ENCODE measurements at regions not wholly inside any gene's neighbourhood (a gene's known extent, or its start where the extent isn't known, plus 50 kb on each side); places are given as distances from the start of the nearest gene placed in this dataset.

- Histone ChIP-seq H3K14ac (ENCODE audit: insufficient read depth, low read length) (no peak overlapping the region), H2BK20ac (ENCODE audit: low read depth, low read length, poor library complexity, severe bottlenecking) (no peak overlapping the region), H3K23me2 (ENCODE audit: insufficient read length, low read depth, low read length, poor library complexity, severe bottlenecking) (no peaks in the 10 kb centered on the region), H4K8ac (replicated peaks; ENCODE audit: insufficient read length, low read depth, low read length) (no peak overlapping the region), H3K23ac (ENCODE audit: insufficient read length, low read depth, low read length) (no peak overlapping the region), H3K4ac (ENCODE audit: low read depth, low read length) (no peak overlapping the region), H4K5ac (ENCODE audit: insufficient read length, low read depth, low read length) (no peak overlapping the region), H3K4me2 (ENCODE audit: insufficient read depth, insufficient read length, low read length) (no peak overlapping the region), H2BK120ac (ENCODE audit: low read depth, low read length, poor library complexity, severe bottlenecking) (no peak overlapping the region), H3K4me1 (ENCODE audit: insufficient read depth, low read length) (no peaks in the 10 kb centered on the region), H3K9me3 (ENCODE audit: control insufficient read depth, low read depth, low read length) (peaks cover 5% of the 10 kb centered on the region), H3K56ac (ENCODE audit: insufficient read length, low read depth, low read length) (no peak overlapping the region), H3K27me3 (ENCODE audit: insufficient read depth, low read length) (no peaks in the 10 kb centered on the region), H4K91ac (ENCODE audit: insufficient read length, low read depth, low read length) (no peak overlapping the region), H3T11ph (ENCODE audit: low read length) (no peak overlapping the region), H2BK5ac (ENCODE audit: insufficient read length, low read length) (no peak overlapping the region), H3K79me2 (ENCODE audit: insufficient read depth, low read length) (no peaks in the 10 kb centered on the region), H2BK15ac (ENCODE audit: low read depth, low read length) (no peak overlapping the region), H3K9ac (ENCODE audit: extremely low read depth, insufficient read length, low read length) (no peak overlapping the region), H4K20me1 (ENCODE audit: control insufficient read depth, insufficient read depth, insufficient read length) (no peaks in the 10 kb centered on the region), H3K27ac (ENCODE audit: insufficient read length, low read depth, low read length) (no peak overlapping the region), H2BK12ac (ENCODE audit: insufficient read length, low read depth, low read length) (no peak overlapping the region), H3K18ac (ENCODE audit: insufficient read length, low read depth, low read length) (no peak overlapping the region), H3K79me1 (ENCODE audit: insufficient read depth, low read depth, low read length, poor library complexity, severe bottlenecking) (no peaks in the 10 kb centered on the region), H2AK5ac (ENCODE audit: insufficient read length, low read length) (no peak overlapping the region), H2AFZ (ENCODE audit: low read length) (no peak overlapping the region)
- WGBS (ENCODE audit: extremely low coverage, insufficient read length, low lambda C conversion rate): no CpG with 5 or more reads among the region's 2 CpGs
- Mint-ChIP-seq H3K9me3 (peaks cover 10 to 21% of the 10 kb centered on the region in 2 experiments), H3K4me3 (no peak overlapping the region), H3K27ac (no peak overlapping the region), H3K4me1 (peaks cover 5% of the 10 kb centered on the region in 2 experiments; a peak in 3 of 4 replicates), H3K27me3 (ENCODE audit: low read depth) (no peaks in the 10 kb centered on the region), H3K36me3 (ENCODE audit: insufficient read depth in 1 of 3, low read depth in 3 of 3) (peaks cover 0 to 11% (median 8%) of the 10 kb centered on the region in 3 experiments; a peak in 5 of 7 replicates)
- no peak for TF ChIP-seq CTCF (conservative IDR thresholded peaks at IDR 0.05)
- DNase-seq: no peak
Observed at GRCh38 chr6:120274547-120274946, 925.0 kb upstream of the MAN1A1 start.

All from H9 (cell line).